Keratinocyte (primary cell): ENCODE measurements at regions not wholly inside any gene's neighbourhood (a gene's known extent, or its start where the extent isn't known, plus 50 kb on each side); places are given as distances from the start of the nearest gene placed in this dataset.
"Not testable (repeated sequence)": the region's sequence is repeated elsewhere in the genome, so short reads cannot be mapped to it uniquely, and the experiment has no call there.

Experiments used
- CTCF ChIP-seq, 3 experiments: IDR thresholded peaks in 1 of 3; conservative IDR thresholded peaks in 1 of 3; optimal IDR thresholded peaks in 1 of 3; 2 replicates in 2 of 3; 3 replicates in 1 of 3; pipeline versions ENCODE3 to v1.5.1; 2011; ENCODE audit warnings: low read length in 3 of 3, mild to moderate bottlenecking in 3 of 3, moderate library complexity in 2 of 3, control low read depth in 1 of 3, inconsistent platforms in 1 of 3; ENCODE audit not compliant: insufficient read depth in 2 of 3; ENCODE audit errors: extremely low read depth in 1 of 3
- EZH2 ChIP-seq: IDR thresholded peaks from one replicate; pipeline ENCODE4 v1.6.1; 2012; ENCODE audit warnings: inconsistent platforms, mild to moderate bottlenecking, low read length, moderate library complexity

DNA sequence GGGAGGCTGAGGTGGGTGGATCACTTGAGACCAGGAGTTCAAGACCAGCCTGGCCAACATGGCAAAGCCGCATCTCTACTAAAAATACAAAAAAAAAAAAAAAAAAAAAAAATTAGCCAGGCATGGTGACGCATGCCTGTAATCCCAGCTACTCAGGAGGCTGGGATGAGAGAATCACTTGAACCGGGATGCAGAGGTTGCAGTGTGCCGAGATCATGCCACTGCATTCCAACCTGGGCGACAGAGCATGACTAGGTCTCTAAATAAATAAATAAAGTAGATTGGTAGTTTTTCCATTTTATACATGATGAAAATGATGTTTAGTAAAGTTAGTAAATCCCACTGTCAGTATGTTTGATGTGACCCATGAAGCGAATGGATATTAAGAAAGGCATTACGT lies 531.0 kb upstream of the SPRY2 start:
- TF ChIP-seq CTCF (optimal IDR thresholded peaks at IDR 0.05 in 1 of 3, IDR thresholded peaks at IDR 0.05 in 1 of 3, conservative IDR thresholded peaks at IDR 0.05 in 1 of 3; ENCODE audit: extremely low read depth in 1 of 3, insufficient read depth in 2 of 3, low read length in 3 of 3); EZH2: not testable (repeated sequence)
